ENCODE measurements at regions not wholly inside any gene's neighbourhood (a gene's known extent, or its start where the extent isn't known, plus 50 kb on each side); places are given as distances from the start of the nearest gene placed in this dataset.

- H3K27ac ChIP-seq (ENCODE audit: low read length), result no peak overlapping the region
- intact Hi-C loops (cut with micrococcal nuclease), result no loop called here
- no peaks in the 10 kb centered on the region for H3K9me3 ChIP-seq (ENCODE audit: control insufficient read depth, insufficient read depth, low read length)
- WGBS (ENCODE audit: insufficient coverage), result 89% methylated on average over 14 of the region's 16 CpGs
- H3K27ac Mint-ChIP-seq, result no peak overlapping the region
- TF ChIP-seq CTCF (IDR thresholded peaks at IDR 0.05), result no peak
- H3K4me1 ChIP-seq (ENCODE audit: control insufficient read depth, insufficient read depth, low read length), result no peaks in the 10 kb centered on the region
- no peak overlapping the region for H3K4me3 Mint-ChIP-seq
- DNase-seq (no peak), ATAC-seq (no peak)
- H3K4me3 ChIP-seq (ENCODE audit: low read length), result no peak overlapping the region
- no peaks in the 10 kb centered on the region for H3K36me3 ChIP-seq (ENCODE audit: control insufficient read depth, insufficient read depth, low read length)
- no peaks in the 10 kb centered on the region for H3K4me1 Mint-ChIP-seq
- no peaks in the 10 kb centered on the region for H3K36me3 Mint-ChIP-seq
- H3K9me3 Mint-ChIP-seq, result no peaks in the 10 kb centered on the region
- H3K27me3 Mint-ChIP-seq (ENCODE audit: low read depth in 2 of 2), result no peaks in the 10 kb centered on the region
- no peaks in the 10 kb centered on the region for H3K27me3 ChIP-seq (ENCODE audit: control insufficient read depth, insufficient read depth, low read length)
These were observed 555.3 kb upstream of the CELF2 start for GRCh38 chr10:10462151-10462941.

GRCh38 chr10:10471758-10472157 is 545.9 kb upstream of the CELF2 start:
- no peak for ATAC-seq
- no peak overlapping the region for H3K4me3 Mint-ChIP-seq
- intact Hi-C loops (cut with micrococcal nuclease), result no loop called here
- no CpG with 5 or more reads among the region's 1 CpG for WGBS (ENCODE audit: insufficient coverage)
- no peaks in the 10 kb centered on the region for H3K9me3 ChIP-seq (ENCODE audit: control insufficient read depth, insufficient read depth, low read length)
- H3K27me3 ChIP-seq (ENCODE audit: control insufficient read depth, insufficient read depth, low read length), result no peaks in the 10 kb centered on the region
- peaks cover 0 to 2% of the 10 kb centered on the region in 2 donors for H3K9me3 Mint-ChIP-seq
- H3K27me3 Mint-ChIP-seq (ENCODE audit: low read depth in 2 of 2), result peaks cover 0 to 24% of the 10 kb centered on the region in 2 donors
- H3K4me3 ChIP-seq (ENCODE audit: low read length), result no peak overlapping the region
- H3K4me1 Mint-ChIP-seq, result no peaks in the 10 kb centered on the region
- H3K27ac ChIP-seq (ENCODE audit: low read length), result no peak overlapping the region
- no peaks in the 10 kb centered on the region for H3K36me3 ChIP-seq (ENCODE audit: control insufficient read depth, insufficient read depth, low read length)
- no peak for TF ChIP-seq CTCF (IDR thresholded peaks at IDR 0.05)
- no peaks in the 10 kb centered on the region for H3K36me3 Mint-ChIP-seq
- DNase-seq, result no peak
- H3K4me1 ChIP-seq (ENCODE audit: control insufficient read depth, insufficient read depth, low read length), result no peaks in the 10 kb centered on the region
- H3K27ac Mint-ChIP-seq, result no peak overlapping the region

- no peak overlapping the region for H3K27ac Mint-ChIP-seq
- Histone ChIP-seq H3K27me3 (ENCODE audit: control insufficient read depth, insufficient read depth, low read length) (no peaks in the 10 kb centered on the region), H3K27ac (ENCODE audit: low read length) (no peak overlapping the region), H3K4me3 (ENCODE audit: low read length) (no peak overlapping the region), H3K9me3 (ENCODE audit: control insufficient read depth, insufficient read depth, low read length) (no peaks in the 10 kb centered on the region), H3K4me1 (ENCODE audit: control insufficient read depth, insufficient read depth, low read length) (no peaks in the 10 kb centered on the region), H3K36me3 (ENCODE audit: control insufficient read depth, insufficient read depth, low read length) (no peaks in the 10 kb centered on the region)
- H3K9me3 Mint-ChIP-seq, result peaks cover 0 to 2% of the 10 kb centered on the region in 2 donors
- H3K27me3 Mint-ChIP-seq (ENCODE audit: low read depth in 2 of 2), result peaks cover 0 to 15% of the 10 kb centered on the region in 2 donors
- no CpG with 5 or more reads among the region's 2 CpGs for WGBS (ENCODE audit: insufficient coverage)
- DNase-seq (no peak), ATAC-seq (no peak)
- no peak for TF ChIP-seq CTCF (IDR thresholded peaks at IDR 0.05)
- no peaks in the 10 kb centered on the region for H3K4me1 Mint-ChIP-seq
- H3K4me3 Mint-ChIP-seq, result no peak overlapping the region
- H3K36me3 Mint-ChIP-seq, result no peaks in the 10 kb centered on the region
- intact Hi-C loops (cut with micrococcal nuclease), result no loop called here
These were observed 541.9 kb upstream of the CELF2 start for GRCh38 chr10:10475812-10476211.

GRCh38 chr10:10477844-10478243 is 539.8 kb upstream of the CELF2 start:
- DNase-seq, result no peak
- intact Hi-C loops (cut with micrococcal nuclease), result no loop called here
- Mint-ChIP-seq H3K4me1 (no peaks in the 10 kb centered on the region), H3K9me3 (peaks cover 0 to 2% of the 10 kb centered on the region in 2 donors), H3K27me3 (ENCODE audit: low read depth in 2 of 2) (peaks cover 4 to 27% of the 10 kb centered on the region in 2 donors), H3K27ac (no peak overlapping the region), H3K4me3 (no peak overlapping the region), H3K36me3 (no peaks in the 10 kb centered on the region)
- H3K27ac ChIP-seq (ENCODE audit: low read length), result no peak overlapping the region
- TF ChIP-seq CTCF (IDR thresholded peaks at IDR 0.05), result no peak
- WGBS (ENCODE audit: insufficient coverage), result 90% methylated on average over 2 of the region's 2 CpGs
- no peaks in the 10 kb centered on the region for H3K27me3 ChIP-seq (ENCODE audit: control insufficient read depth, insufficient read depth, low read length)
- no peaks in the 10 kb centered on the region for H3K4me1 ChIP-seq (ENCODE audit: control insufficient read depth, insufficient read depth, low read length)
- no peak for ATAC-seq
- H3K9me3 ChIP-seq (ENCODE audit: control insufficient read depth, insufficient read depth, low read length), result no peaks in the 10 kb centered on the region
- H3K36me3 ChIP-seq (ENCODE audit: control insufficient read depth, insufficient read depth, low read length), result no peaks in the 10 kb centered on the region
- H3K4me3 ChIP-seq (ENCODE audit: low read length), result no peak overlapping the region
